Esophagus muscularis mucosa (tissue), 4 donors: ENCODE measurements at regions not wholly inside any gene's neighbourhood (a gene's known extent, or its start where the extent isn't known, plus 50 kb on each side); places are given as distances from the start of the nearest gene placed in this dataset.

ENCODE experiments used
- DNase-seq: peaks from one replicate; pipeline ENCODE4 v3.0.0-alpha.2; 2017; ENCODE audit errors: extremely low spot score
- H3K27ac ChIP-seq, 4 donors: fragments of 200-600 bp; sonication (generic); replicated peaks in 1 of 4; 1 replicate in 3 of 4; 2 replicates in 1 of 4; pipeline ENCODE4 v1.5.1; 2016 to 2019; ENCODE audit warnings: mild to moderate bottlenecking in 1 of 4
- H3K27me3 ChIP-seq, 4 donors: fragments of 200-600 bp; sonication (generic); one replicate each; pipeline versions ENCODE4 v1.5.1 to v1.6.0; 2016 to 2019
- H3K36me3 ChIP-seq, 4 donors: fragments of 200-600 bp; sonication (generic); one replicate each; pipeline ENCODE4 v1.5.1; 2016 to 2019
- H3K4me1 ChIP-seq, 4 donors: fragments of 200-600 bp; sonication (generic); one replicate each; pipeline ENCODE4 v1.5.1; 2016 to 2019
- H3K4me3 ChIP-seq, 4 donors: fragments of 200-600 bp; sonication (generic); 1 replicate in 2 of 4; 2 replicates in 2 of 4; pipeline ENCODE4 v1.5.1; 2016 to 2019; ENCODE audit warnings: mild to moderate bottlenecking in 4 of 4, moderate library complexity in 1 of 4
- H3K9me3 ChIP-seq, 4 donors: fragments of 200-600 bp; sonication (generic); 1 replicate in 3 of 4; 2 replicates in 1 of 4; pipeline ENCODE4 v1.5.1; 2016 to 2019
- EP300 ChIP-seq: sonication (generic); formaldehyde crosslinking; IDR thresholded peaks from one replicate; pipeline ENCODE4 v1.6.1; 2017; ENCODE audit warnings: antibody characterized with exemption
- POLR2A ChIP-seq: fragments of 450-650 bp; IDR thresholded peaks from one replicate; pipeline ENCODE4 v1.6.1; 2017; ENCODE audit warnings: antibody characterized with exemption, moderate library complexity, mild to moderate bottlenecking, low read depth
- POLR2AphosphoS5 ChIP-seq, 2 donors: sonication (generic); formaldehyde crosslinking; IDR thresholded peaks; one replicate each; pipeline ENCODE4 v1.6.1; 2017; ENCODE audit warnings: antibody characterized with exemption in 2 of 2
- WGBS: methylation state at CpG from one replicate; pipeline ENCODE4 v1.1.5; 2018; 5-methylcytosine and 5-hydroxymethylcytosine counted together
- intact Hi-C: fragments of 100-400 bp; cut with DNase I; formaldehyde crosslinking; loops from one replicate; pipeline ENCODE4 v1.15.1; 2023
- TF ChIP-seq, protein P1 (sequence below), 3 experiments: fragments of 200-600 bp in 2 of 3; fragments of 450-650 bp in 1 of 3; sonication (generic) in 2 of 3; IDR thresholded peaks; one replicate each; pipeline ENCODE4 v1.5.1; 2017 to 2019; ENCODE audit warnings: antibody characterized with exemption in 3 of 3, mild to moderate bottlenecking in 2 of 3, moderate library complexity in 1 of 3

DNA sequence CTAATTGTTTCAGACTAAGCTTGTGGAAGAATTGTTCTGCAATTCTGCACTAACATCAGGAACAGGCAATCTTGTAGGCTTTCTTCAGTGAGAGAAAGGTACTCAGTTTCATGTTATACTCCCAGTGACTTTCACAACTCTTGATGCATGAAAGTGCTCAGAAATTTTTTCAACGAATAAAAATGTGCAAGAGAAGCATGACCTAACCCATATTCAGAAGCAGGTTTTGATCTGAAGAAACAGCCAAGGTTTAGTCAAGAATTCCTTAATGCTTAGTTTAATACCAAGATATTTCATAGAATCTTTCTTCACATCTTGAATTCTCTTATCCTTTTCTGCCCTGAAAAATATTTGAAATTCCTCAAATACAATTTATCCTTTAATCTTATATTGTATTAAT, 197.2 kb upstream of the CSNK1A1L start:
- no peak for DNase-seq
- intact Hi-C loops, result no loop called here
- TF ChIP-seq, protein P1, sequence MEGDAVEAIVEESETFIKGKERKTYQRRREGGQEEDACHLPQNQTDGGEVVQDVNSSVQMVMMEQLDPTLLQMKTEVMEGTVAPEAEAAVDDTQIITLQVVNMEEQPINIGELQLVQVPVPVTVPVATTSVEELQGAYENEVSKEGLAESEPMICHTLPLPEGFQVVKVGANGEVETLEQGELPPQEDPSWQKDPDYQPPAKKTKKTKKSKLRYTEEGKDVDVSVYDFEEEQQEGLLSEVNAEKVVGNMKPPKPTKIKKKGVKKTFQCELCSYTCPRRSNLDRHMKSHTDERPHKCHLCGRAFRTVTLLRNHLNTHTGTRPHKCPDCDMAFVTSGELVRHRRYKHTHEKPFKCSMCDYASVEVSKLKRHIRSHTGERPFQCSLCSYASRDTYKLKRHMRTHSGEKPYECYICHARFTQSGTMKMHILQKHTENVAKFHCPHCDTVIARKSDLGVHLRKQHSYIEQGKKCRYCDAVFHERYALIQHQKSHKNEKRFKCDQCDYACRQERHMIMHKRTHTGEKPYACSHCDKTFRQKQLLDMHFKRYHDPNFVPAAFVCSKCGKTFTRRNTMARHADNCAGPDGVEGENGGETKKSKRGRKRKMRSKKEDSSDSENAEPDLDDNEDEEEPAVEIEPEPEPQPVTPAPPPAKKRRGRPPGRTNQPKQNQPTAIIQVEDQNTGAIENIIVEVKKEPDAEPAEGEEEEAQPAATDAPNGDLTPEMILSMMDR (IDR thresholded peaks at IDR 0.05), result no peak
- TF ChIP-seq EP300, result no peak
- no peak for TF ChIP-seq POLR2A
- Histone ChIP-seq H3K4me3 (no peak overlapping the region), H3K4me1 (no peaks in the 10 kb centered on the region), H3K27ac (no peak overlapping the region), H3K27me3 (no peaks in the 10 kb centered on the region), H3K36me3 (no peaks in the 10 kb centered on the region), H3K9me3 (no peaks in the 10 kb centered on the region)
- 88% methylated on average over 1 of the region's 1 CpG for WGBS

DNA sequence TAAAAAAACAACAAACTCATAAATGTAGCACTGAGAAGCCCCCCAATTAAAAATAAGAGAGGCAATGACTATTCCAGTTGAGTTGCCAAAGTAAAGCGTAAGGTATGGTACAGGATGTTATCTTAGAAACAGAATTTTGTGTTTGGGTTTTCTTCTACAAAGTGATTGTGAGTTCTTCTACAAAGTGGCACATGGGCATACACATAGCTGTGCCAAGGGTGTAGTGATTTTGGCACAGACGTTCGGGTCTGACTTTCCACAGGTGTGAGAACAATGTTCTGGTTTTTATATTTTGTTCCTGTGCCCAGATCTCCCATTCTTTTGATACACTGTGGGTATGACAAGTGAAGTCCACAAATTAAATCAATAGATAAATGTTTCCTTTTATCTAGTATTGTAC, 190.1 kb upstream of the CSNK1A1L start:
- intact Hi-C loops, result no loop called here

DNA sequence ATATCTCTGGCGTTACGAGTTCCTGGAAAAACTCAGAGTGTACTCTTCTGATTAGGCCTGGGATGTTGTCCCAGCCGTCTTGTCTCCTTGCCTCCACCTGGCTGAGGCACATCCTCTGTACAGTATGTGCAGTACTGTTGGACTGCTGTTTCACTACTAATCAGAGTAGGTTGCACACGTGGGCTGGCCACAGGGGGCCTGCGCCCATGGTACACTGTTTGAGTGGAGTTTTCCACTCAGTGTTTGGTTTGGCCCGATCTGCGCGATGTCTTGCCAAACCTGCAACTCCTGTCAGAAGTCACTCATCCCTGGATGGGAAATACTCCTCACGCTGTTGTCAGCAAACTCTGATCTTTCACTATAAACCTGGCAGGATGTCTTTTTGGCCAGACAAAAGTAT, 189.6 kb upstream of the CSNK1A1L start:
- intact Hi-C loops, result no loop called here
- 65% methylated on average over 8 of the region's 9 CpGs for WGBS
- no peak for DNase-seq
- Histone ChIP-seq H3K4me1 (no peaks in the 10 kb centered on the region), H3K4me3 (no peak overlapping the region), H3K9me3 (no peaks in the 10 kb centered on the region), H3K27me3 (no peaks in the 10 kb centered on the region), H3K36me3 (no peaks in the 10 kb centered on the region), H3K27ac (peak overlapping the region in 1 of 4 donors; percentile 22)
- TF ChIP-seq POLR2AphosphoS5 (IDR thresholded peaks at IDR 0.05), result peak; percentile 52 to 53
- TF ChIP-seq, protein P1 (IDR thresholded peaks at IDR 0.05), result no peak

More for the DNA sequence above, 190.1 kb upstream of the CSNK1A1L start:
- peak overlapping the region in 1 of 4 donors; percentile 22 for H3K27ac ChIP-seq
- no peaks in the 10 kb centered on the region for H3K4me1 ChIP-seq
- no peaks in the 10 kb centered on the region for H3K36me3 ChIP-seq
- H3K4me3 ChIP-seq, result no peak overlapping the region
- no peak for DNase-seq
- WGBS, result 66% methylated on average over 3 of the region's 3 CpGs
- TF ChIP-seq, protein P1 (IDR thresholded peaks at IDR 0.05), result no peak
- TF ChIP-seq POLR2A, result no peak
- no peak for TF ChIP-seq POLR2AphosphoS5 (IDR thresholded peaks at IDR 0.05)
- no peak for TF ChIP-seq EP300
- H3K9me3 ChIP-seq, result no peaks in the 10 kb centered on the region
- H3K27me3 ChIP-seq, result no peaks in the 10 kb centered on the region

DNA sequence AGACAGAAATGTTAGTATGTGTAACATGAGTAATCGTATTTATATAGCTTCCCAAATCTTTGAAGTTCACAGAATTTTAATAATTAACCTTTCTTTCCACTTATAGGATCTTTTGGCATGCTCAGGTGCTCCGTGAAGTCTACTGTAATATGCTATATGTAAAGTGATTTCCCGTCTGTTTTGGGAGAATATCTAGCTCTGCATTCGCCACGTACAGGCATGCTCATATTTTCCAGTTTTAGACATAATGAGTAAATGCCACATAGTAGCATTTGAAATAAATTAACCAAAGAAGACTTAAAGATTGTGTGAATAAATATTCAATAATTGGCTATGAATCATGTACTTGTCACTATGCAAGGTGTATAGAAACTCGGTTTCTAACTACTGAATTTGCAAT, 189.0 kb upstream of the CSNK1A1L start:
- no peaks in the 10 kb centered on the region for H3K36me3 ChIP-seq
- TF ChIP-seq EP300, result no peak
- H3K27ac ChIP-seq, result no peak overlapping the region
- intact Hi-C loops, result no loop called here
- H3K4me3 ChIP-seq, result no peak overlapping the region
- H3K27me3 ChIP-seq, result no peaks in the 10 kb centered on the region
- 90% methylated on average over 6 of the region's 6 CpGs for WGBS
- no peaks in the 10 kb centered on the region for H3K9me3 ChIP-seq
- DNase-seq, result no peak
- no peaks in the 10 kb centered on the region for H3K4me1 ChIP-seq

DNA sequence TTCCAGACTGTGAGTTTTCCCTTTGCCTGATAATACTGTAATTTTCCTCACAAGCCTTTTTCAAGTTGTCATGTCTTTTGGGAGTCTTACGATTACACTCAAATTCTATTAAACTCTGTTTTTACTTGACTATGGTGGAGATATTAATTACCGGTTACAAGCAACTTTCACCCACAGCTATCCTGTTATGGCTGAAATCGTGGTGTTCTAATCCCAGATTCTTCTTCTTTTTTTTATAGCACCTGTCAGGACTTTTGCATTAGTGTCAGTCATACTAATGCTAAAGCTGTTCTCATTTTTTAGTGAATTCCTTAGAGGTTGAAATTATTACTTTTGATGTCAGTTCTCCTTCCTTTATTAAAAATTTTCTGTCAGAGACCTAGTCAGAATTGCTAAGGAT, 187.8 kb upstream of the CSNK1A1L start:
- H3K36me3 ChIP-seq, result no peaks in the 10 kb centered on the region
- H3K9me3 ChIP-seq, result no peaks in the 10 kb centered on the region
- no peak for DNase-seq
- no peak overlapping the region for H3K27ac ChIP-seq
- no peak overlapping the region for H3K4me3 ChIP-seq
- 87% methylated on average over 3 of the region's 3 CpGs for WGBS
- H3K27me3 ChIP-seq, result no peaks in the 10 kb centered on the region
- intact Hi-C loops, result no loop called here
- H3K4me1 ChIP-seq, result no peaks in the 10 kb centered on the region
- TF ChIP-seq POLR2AphosphoS5 (IDR thresholded peaks at IDR 0.05) (no peak), POLR2A (no peak), EP300 (no peak)
- TF ChIP-seq, protein P1 (IDR thresholded peaks at IDR 0.05), result no peak
